CD8-positive, alpha-beta memory T cell (primary cell): ENCODE measurements at regions not wholly inside any gene's neighbourhood (a gene's known extent, or its start where the extent isn't known, plus 50 kb on each side); places are given as distances from the start of the nearest gene placed in this dataset.

Experiments used
- CTCF ChIA-PET: fragments of 350-600 bp; sonication (Branson Sonifier 250); formaldehyde crosslinking; loops from one replicate; lab custom pipeline; 2021; ENCODE audit warnings: antibody characterized with exemption; lab: Charles Lee
- POLR2A ChIA-PET: fragments of 350-600 bp; sonication (Branson Sonifier 250); formaldehyde crosslinking; loops from one replicate; lab custom pipeline; 2021; ENCODE audit warnings: antibody characterized with exemption; lab: Charles Lee
- DNase-seq, 5 donors: peaks; one replicate each; pipeline versions ENCODE4 v3.0.0 to v3.0.0-alpha.2; 2020 to 2022; ENCODE audit warnings: mixed read lengths in 1 of 5
- H3K27ac ChIP-seq: one replicate; pipeline ENCODE4 v1.7.0; 2013; ENCODE audit warnings: low read depth, mild to moderate bottlenecking, low read length, moderate library complexity
- H3K27me3 ChIP-seq: 2 replicates; pipeline ENCODE4 v1.7.0; 2013; ENCODE audit warnings: low read length, mild to moderate bottlenecking; ENCODE audit not compliant: insufficient read depth, poor library complexity, severe bottlenecking
- H3K36me3 ChIP-seq: 2 replicates; pipeline ENCODE4 v1.7.0; 2013; ENCODE audit warnings: mild to moderate bottlenecking, low read length, moderate library complexity; ENCODE audit not compliant: insufficient read depth
- H3K4me1 ChIP-seq: 2 replicates; pipeline ENCODE4 v1.7.0; 2013; ENCODE audit warnings: mild to moderate bottlenecking, low read length, moderate library complexity; ENCODE audit not compliant: insufficient read depth
- H3K4me3 ChIP-seq: 2 replicates; pipeline ENCODE4 v1.7.0; 2013; ENCODE audit warnings: mild to moderate bottlenecking, low read length
- H3K9me3 ChIP-seq: 2 replicates; pipeline ENCODE4 v1.7.0; 2013; ENCODE audit warnings: mild to moderate bottlenecking, low read length
- H3K27ac Mint-ChIP-seq, 8 donors: one replicate each; pipeline ENCODE4 v1.8.0; 2020 to 2021; ENCODE audit warnings: mixed read lengths in 8 of 8, mild to moderate bottlenecking in 6 of 8, inconsistent platforms in 3 of 8, moderate library complexity in 3 of 8
- H3K27me3 Mint-ChIP-seq, 2 donors: one replicate each; pipeline ENCODE4 v1.8.0; 2020 to 2021; ENCODE audit warnings: mixed read lengths in 2 of 2, mild to moderate bottlenecking in 1 of 2, moderate library complexity in 1 of 2
- H3K36me3 Mint-ChIP-seq, 3 donors: one replicate each; pipeline ENCODE4 v1.8.0; 2020 to 2021; ENCODE audit warnings: mixed read lengths in 3 of 3, inconsistent platforms in 1 of 3, mild to moderate bottlenecking in 1 of 3
- H3K4me1 Mint-ChIP-seq, 3 donors: one replicate each; pipeline ENCODE4 v1.8.0; 2020 to 2021; ENCODE audit warnings: mixed read lengths in 3 of 3, inconsistent platforms in 1 of 3, mild to moderate bottlenecking in 1 of 3
- H3K4me3 Mint-ChIP-seq, 7 donors: one replicate each; pipeline ENCODE4 v1.8.0; 2020 to 2021; ENCODE audit warnings: mixed read lengths in 7 of 7, mild to moderate bottlenecking in 6 of 7, moderate library complexity in 4 of 7, inconsistent platforms in 2 of 7
- H3K9me3 Mint-ChIP-seq, 5 donors: one replicate each; pipeline ENCODE4 v1.8.0; 2020 to 2022; ENCODE audit warnings: mixed read lengths in 5 of 5, mild to moderate bottlenecking in 3 of 5, moderate library complexity in 2 of 5, inconsistent platforms in 1 of 5

- POLR2A ChIA-PET = no interaction called here
- H3K4me1 Mint-ChIP-seq = no peaks in the 10 kb centered on the region
- CTCF ChIA-PET = no interaction called here
- Histone ChIP-seq H3K27ac (no peak overlapping the region), H3K9me3 (no peaks in the 10 kb centered on the region), H3K4me1 (no peaks in the 10 kb centered on the region), H3K36me3 (no peaks in the 10 kb centered on the region), H3K27me3 (peaks cover 10% of the 10 kb centered on the region), H3K4me3 (no peak overlapping the region)
- H3K9me3 Mint-ChIP-seq = no peaks in the 10 kb centered on the region
- DNase-seq = no peak
- H3K4me3 Mint-ChIP-seq = no peak overlapping the region
- H3K27ac Mint-ChIP-seq = no peak overlapping the region
- peaks cover 7 to 54% of the 10 kb centered on the region in 2 donors for H3K27me3 Mint-ChIP-seq
- H3K36me3 Mint-ChIP-seq = no peaks in the 10 kb centered on the region
Measured at GRCh38 chr15:62991698-62992097, 50.8 kb upstream of the TPM1 start.

GRCh38 chr15:62992302-62992701 lies 50.2 kb upstream of the TPM1 start:
- peaks cover 7 to 54% of the 10 kb centered on the region in 2 donors for H3K27me3 Mint-ChIP-seq
- no peaks in the 10 kb centered on the region for H3K4me1 Mint-ChIP-seq
- no peak overlapping the region for H3K4me3 Mint-ChIP-seq
- H3K36me3 Mint-ChIP-seq = no peaks in the 10 kb centered on the region
- ChIA-PET POLR2A (no interaction called here), CTCF (no interaction called here)
- H3K9me3 Mint-ChIP-seq = no peaks in the 10 kb centered on the region
- H3K27ac ChIP-seq = no peak overlapping the region
- peaks cover 10% of the 10 kb centered on the region for H3K27me3 ChIP-seq
- H3K9me3 ChIP-seq = no peaks in the 10 kb centered on the region
- no peak overlapping the region for H3K4me3 ChIP-seq
- H3K27ac Mint-ChIP-seq = no peak overlapping the region
- DNase-seq = no peak
- H3K36me3 ChIP-seq = no peaks in the 10 kb centered on the region
- no peaks in the 10 kb centered on the region for H3K4me1 ChIP-seq
